ENCODE measurements at regions not wholly inside any gene's neighbourhood (a gene's known extent, or its start where the extent isn't known, plus 50 kb on each side); places are given as distances from the start of the nearest gene placed in this dataset.

- no peaks in the 10 kb centered on the region for H3K36me3 Mint-ChIP-seq (ENCODE audit: insufficient read depth in 1 of 3, low read depth in 3 of 3)
These were observed 187.6 kb downstream of the EBLN2 start for GRCh38 chr3:73249047-73249446.

More at GRCh38 chr3:73249047-73249446, 187.6 kb downstream of the EBLN2 start:
- no peak overlapping the region for H3K27ac Mint-ChIP-seq
- Histone ChIP-seq H2AK5ac (ENCODE audit: insufficient read length, low read length) (no peak overlapping the region), H3K14ac (ENCODE audit: insufficient read depth, low read length) (no peak overlapping the region), H3K9me3 (ENCODE audit: control insufficient read depth, low read depth, low read length) (no peaks in the 10 kb centered on the region), H4K5ac (ENCODE audit: insufficient read length, low read depth, low read length) (no peak overlapping the region), H4K20me1 (ENCODE audit: control insufficient read depth, insufficient read depth, insufficient read length) (no peaks in the 10 kb centered on the region), H3K23me2 (ENCODE audit: insufficient read length, low read depth, low read length, poor library complexity, severe bottlenecking) (no peaks in the 10 kb centered on the region), H2BK5ac (ENCODE audit: insufficient read length, low read length) (no peak overlapping the region), H3K23ac (ENCODE audit: insufficient read length, low read depth, low read length) (no peak overlapping the region), H2BK120ac (ENCODE audit: low read depth, low read length, poor library complexity, severe bottlenecking) (no peak overlapping the region), H2BK12ac (ENCODE audit: insufficient read length, low read depth, low read length) (no peak overlapping the region), H3K79me2 (ENCODE audit: insufficient read depth, low read length) (no peaks in the 10 kb centered on the region), H3K9ac (ENCODE audit: extremely low read depth, insufficient read length, low read length) (no peak overlapping the region), H2AFZ (ENCODE audit: low read length) (no peak overlapping the region), H3K18ac (ENCODE audit: insufficient read length, low read depth, low read length) (no peak overlapping the region), H3K27me3 (ENCODE audit: insufficient read depth, low read length) (no peaks in the 10 kb centered on the region), H3K4me1 (ENCODE audit: insufficient read depth, low read length) (no peaks in the 10 kb centered on the region), H2BK15ac (ENCODE audit: low read depth, low read length) (no peak overlapping the region), H4K91ac (ENCODE audit: insufficient read length, low read depth, low read length) (no peak overlapping the region), H3K56ac (ENCODE audit: insufficient read length, low read depth, low read length) (no peak overlapping the region), H3K79me1 (ENCODE audit: insufficient read depth, low read depth, low read length, poor library complexity, severe bottlenecking) (no peaks in the 10 kb centered on the region), H3T11ph (ENCODE audit: low read length) (no peak overlapping the region), H3K27ac (ENCODE audit: insufficient read length, low read depth, low read length) (no peak overlapping the region), H3K4me2 (ENCODE audit: insufficient read depth, insufficient read length, low read length) (no peak overlapping the region), H3K4ac (ENCODE audit: low read depth, low read length) (no peak overlapping the region), H2BK20ac (ENCODE audit: low read depth, low read length, poor library complexity, severe bottlenecking) (no peak overlapping the region), H4K8ac (replicated peaks; ENCODE audit: insufficient read length, low read depth, low read length) (no peak overlapping the region)
- DNase-seq, result no peak
- no peaks in the 10 kb centered on the region for H3K4me1 Mint-ChIP-seq
- H3K9me3 Mint-ChIP-seq, result no peaks in the 10 kb centered on the region; a peak in 1 of 5 replicates
- no peak overlapping the region for H3K4me3 Mint-ChIP-seq
- WGBS (ENCODE audit: extremely low coverage, insufficient read length, low lambda C conversion rate), result no CpG with 5 or more reads among the region's 7 CpGs
- H3K27me3 Mint-ChIP-seq (ENCODE audit: low read depth), result no peaks in the 10 kb centered on the region
- TF ChIP-seq CTCF (conservative IDR thresholded peaks at IDR 0.05), result no peak
